Fibroblast of mammary gland (primary cell): ENCODE measurements at regions not wholly inside any gene's neighbourhood (a gene's known extent, or its start where the extent isn't known, plus 50 kb on each side); places are given as distances from the start of the nearest gene placed in this dataset.

Source experiments
- DNase-seq: peaks from one replicate; pipeline ENCODE4 v3.0.0-alpha.2; 2010; ENCODE audit warnings: low read depth
- H3K4me3 ChIP-seq: 2 replicates; pipeline ENCODE4 v1.5.1; 2011; ENCODE audit warnings: low read depth, mild to moderate bottlenecking, low read length, moderate library complexity; ENCODE audit not compliant: control insufficient read depth
- TF ChIP-seq, protein P1 (sequence below): conservative IDR thresholded peaks from 2 replicates; pipeline ENCODE4 v1.5.1; 2011; ENCODE audit warnings: low read depth, low read length, inconsistent platforms; ENCODE audit not compliant: control insufficient read depth, insufficient read depth

DNA sequence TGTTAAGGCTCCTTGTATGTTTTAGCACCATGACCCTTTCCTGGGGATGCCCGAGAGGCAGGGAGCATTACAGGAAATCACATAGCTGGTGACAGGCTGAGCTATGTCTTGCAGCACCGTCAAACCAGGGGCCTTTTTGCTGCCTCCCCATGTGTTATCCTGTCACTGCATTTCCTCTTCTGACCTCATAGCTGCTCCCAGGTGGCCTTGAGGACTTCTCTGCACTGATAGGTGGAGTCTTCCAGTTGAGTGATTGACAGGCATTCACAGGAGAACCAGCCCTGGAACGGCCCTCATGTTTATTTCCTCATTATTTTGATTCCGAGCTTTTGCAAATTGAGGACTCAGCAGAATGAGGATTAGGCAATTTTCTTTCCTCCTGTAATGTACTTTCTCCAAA is 349.6 kb downstream of the HAPSTR1 start:
- no peak for DNase-seq
- H3K4me3 ChIP-seq: no peak overlapping the region

DNA sequence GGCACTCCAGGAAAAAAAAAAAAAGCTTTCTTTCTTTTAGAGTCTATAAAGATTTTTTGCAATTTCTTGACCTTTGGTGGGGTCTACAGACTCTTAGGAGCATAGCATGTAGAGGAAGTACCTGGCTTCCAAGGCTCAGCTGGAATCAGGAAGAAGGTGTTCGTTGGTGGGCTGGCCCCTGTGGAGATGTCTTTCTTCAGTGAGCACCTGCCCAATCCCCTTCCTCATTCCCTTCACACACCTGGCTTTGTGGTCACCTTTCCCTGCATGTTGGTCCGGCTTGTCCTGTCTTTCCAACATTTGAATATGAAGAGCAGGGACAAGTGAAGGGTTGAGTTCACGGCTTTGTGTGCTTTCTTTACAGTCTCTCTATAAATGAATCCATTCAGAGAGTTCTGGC is 352.4 kb downstream of the HAPSTR1 start:
- TF ChIP-seq, protein P1, sequence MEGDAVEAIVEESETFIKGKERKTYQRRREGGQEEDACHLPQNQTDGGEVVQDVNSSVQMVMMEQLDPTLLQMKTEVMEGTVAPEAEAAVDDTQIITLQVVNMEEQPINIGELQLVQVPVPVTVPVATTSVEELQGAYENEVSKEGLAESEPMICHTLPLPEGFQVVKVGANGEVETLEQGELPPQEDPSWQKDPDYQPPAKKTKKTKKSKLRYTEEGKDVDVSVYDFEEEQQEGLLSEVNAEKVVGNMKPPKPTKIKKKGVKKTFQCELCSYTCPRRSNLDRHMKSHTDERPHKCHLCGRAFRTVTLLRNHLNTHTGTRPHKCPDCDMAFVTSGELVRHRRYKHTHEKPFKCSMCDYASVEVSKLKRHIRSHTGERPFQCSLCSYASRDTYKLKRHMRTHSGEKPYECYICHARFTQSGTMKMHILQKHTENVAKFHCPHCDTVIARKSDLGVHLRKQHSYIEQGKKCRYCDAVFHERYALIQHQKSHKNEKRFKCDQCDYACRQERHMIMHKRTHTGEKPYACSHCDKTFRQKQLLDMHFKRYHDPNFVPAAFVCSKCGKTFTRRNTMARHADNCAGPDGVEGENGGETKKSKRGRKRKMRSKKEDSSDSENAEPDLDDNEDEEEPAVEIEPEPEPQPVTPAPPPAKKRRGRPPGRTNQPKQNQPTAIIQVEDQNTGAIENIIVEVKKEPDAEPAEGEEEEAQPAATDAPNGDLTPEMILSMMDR: no peak
- DNase-seq: no peak
- H3K4me3 ChIP-seq: no peak overlapping the region

More for the DNA sequence above, 349.6 kb downstream of the HAPSTR1 start:
- TF ChIP-seq, protein P1: no peak

DNA sequence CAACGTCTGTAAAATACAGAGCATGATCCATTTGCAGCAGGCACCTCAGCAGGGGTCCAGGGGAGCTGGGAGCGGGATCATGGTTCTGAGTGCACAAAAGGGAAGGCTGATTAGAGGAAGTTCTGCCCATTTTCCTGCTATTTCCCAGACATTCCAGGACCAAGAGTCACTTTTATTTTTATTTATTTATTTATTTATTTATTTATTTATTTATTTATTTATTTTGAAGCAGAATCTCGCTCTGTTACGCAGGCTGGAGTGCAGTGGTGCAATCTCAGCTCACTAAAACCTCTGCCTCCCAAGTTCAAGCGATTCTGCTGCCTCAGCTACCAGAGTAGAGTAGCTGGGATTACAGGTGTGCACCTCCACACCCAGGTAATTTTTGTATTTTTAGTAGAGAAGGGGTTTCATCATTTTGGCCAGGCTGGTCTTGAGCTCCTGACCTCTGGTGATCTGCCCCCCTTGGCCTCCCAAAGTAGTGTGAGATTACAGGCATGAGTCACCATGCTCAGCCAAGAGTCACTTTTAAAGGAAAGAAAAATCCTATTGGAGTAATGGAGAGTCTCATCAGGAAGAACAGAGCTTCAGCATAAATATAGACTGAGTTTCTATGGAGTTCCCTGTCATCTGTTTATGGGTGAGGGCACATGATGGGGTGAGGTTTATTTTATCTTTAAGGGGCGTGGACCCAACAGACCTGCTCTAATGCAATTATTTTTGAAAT is 355.2 kb downstream of the HAPSTR1 start:
- TF ChIP-seq, protein P1: no peak
- DNase-seq: no peak
- H3K4me3 ChIP-seq: no peak overlapping the region

DNA sequence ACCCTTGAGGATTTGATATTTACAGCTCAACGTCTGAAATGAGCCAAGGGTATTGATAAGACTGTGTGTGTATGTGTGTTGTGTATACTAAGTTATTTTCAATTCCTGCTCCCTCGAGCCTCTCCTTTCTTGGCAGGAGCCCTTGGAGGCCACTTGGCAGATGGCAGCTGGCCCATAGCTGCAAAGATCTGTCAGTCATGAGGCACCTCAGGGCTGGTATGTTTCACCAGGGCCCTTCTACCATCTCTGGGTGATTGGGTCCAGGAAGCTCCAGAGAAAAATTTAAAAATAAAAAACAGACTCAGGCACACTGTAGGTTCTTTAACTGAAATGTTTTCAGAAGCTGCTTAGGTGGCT is 355.7 kb downstream of the HAPSTR1 start:
- TF ChIP-seq, protein P1: no peak
- no peak for DNase-seq
- no peak overlapping the region for H3K4me3 ChIP-seq

DNA sequence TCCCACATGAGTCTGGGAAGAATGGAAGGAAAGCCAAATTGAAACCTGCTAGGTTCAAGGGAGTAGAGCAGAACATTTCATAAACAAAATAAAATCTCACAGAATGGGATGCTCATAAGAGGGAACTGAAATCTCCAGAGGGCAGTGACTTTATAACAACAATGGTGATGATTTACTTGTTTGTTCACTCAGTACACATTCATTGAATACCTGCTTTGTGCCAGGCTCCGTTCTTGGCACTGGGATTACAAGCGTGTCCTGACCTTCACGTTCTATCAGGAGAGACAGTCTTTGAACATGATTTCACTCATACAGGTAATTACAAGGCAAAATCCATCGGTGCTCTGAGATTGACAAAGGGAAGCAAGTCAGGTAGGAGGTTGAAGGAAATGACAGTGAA is 356.3 kb downstream of the HAPSTR1 start:
- no peak for DNase-seq
- H3K4me3 ChIP-seq: no peak overlapping the region
- TF ChIP-seq, protein P1: no peak

DNA sequence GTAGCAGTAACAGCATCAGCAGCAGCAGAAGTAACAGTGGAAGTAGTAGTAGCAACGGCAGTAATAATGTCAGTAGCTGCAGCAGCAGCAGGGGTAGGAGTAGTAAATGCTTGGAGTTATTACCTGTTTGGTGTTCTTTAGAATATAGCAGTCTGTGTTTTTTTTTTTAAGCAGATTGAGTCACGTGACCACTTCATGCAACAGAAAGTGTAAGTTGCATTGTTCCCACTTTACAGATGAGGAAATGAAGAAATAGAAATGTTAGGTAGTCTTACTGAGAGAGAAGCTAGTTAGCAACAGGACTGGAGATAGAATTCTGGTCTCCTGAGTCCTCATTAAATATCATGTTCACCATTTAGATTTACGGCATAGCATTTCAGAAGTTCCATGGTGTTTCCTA is 358.2 kb downstream of the HAPSTR1 start:
- DNase-seq: no peak
- TF ChIP-seq, protein P1: no peak
- H3K4me3 ChIP-seq: no peak overlapping the region

DNA sequence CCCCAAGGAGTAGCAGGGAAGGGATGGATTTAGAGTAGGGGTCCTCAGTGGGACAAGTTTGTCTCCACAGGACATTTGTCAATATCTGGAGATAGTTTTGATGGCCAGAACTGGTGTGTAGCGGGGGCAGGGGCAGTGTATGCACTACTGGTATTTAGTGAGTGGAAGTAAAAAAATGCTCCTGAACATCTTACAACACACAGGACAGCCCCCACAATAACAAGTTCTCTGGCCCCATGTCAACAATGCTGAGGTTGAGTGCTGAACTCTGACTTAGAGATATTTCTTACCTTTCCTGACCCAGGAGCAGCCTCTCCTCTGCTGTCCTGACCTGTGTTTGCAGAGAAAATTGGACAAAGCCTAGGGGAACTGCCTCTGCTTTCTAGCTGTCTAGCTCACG is 365.8 kb downstream of the HAPSTR1 start:
- TF ChIP-seq, protein P1: no peak
- DNase-seq: no peak
- no peak overlapping the region for H3K4me3 ChIP-seq
